NB4 (cell line): ENCODE measurements at regions not wholly inside any gene's neighbourhood (a gene's known extent, or its start where the extent isn't known, plus 50 kb on each side); places are given as distances from the start of the nearest gene placed in this dataset.

ENCODE experiments used
- CTCF ChIP-seq: IDR thresholded peaks from one replicate; pipeline ENCODE4 v1.5.1; 2012; ENCODE audit warnings: low read depth, low read length
- POLR2A ChIP-seq: IDR thresholded peaks from 2 replicates; pipeline ENCODE4 v1.6.1; 2011; ENCODE audit warnings: mild to moderate bottlenecking; ENCODE audit not compliant: insufficient read length; ENCODE audit errors: extremely low read depth

GRCh38 chr2:176482107-176482506, 212.9 kb downstream of the MTX2 start:
- TF ChIP-seq CTCF (no peak), POLR2A (no peak)
